Neutrophil (primary cell): ENCODE measurements at regions not wholly inside any gene's neighbourhood (a gene's known extent, or its start where the extent isn't known, plus 50 kb on each side); places are given as distances from the start of the nearest gene placed in this dataset.

ENCODE experiments used
- H3K27ac ChIP-seq: fragments of 200-600 bp; sonication (generic); 2 replicates; pipeline ENCODE4 v1.5.1; 2016; ENCODE audit warnings: mild to moderate bottlenecking, moderate library complexity
- H3K27me3 ChIP-seq: fragments of 200-600 bp; sonication (generic); 2 replicates; pipeline ENCODE4 v1.6.0; 2016; ENCODE audit warnings: mild to moderate bottlenecking
- H3K36me3 ChIP-seq: fragments of 200-600 bp; sonication (generic); 2 replicates; pipeline ENCODE4 v1.5.1; 2017
- H3K4me1 ChIP-seq, 2 experiments: fragments of 200-600 bp in 1 of 2; sonication (generic) in 1 of 2; 1 replicate in 1 of 2; 2 replicates in 1 of 2; pipeline versions ENCODE4 v1.5.1 to v1.6.1; 2013 to 2016; ENCODE audit warnings: low read depth in 1 of 2, low read length in 1 of 2, mild to moderate bottlenecking in 1 of 2, moderate library complexity in 1 of 2; ENCODE audit not compliant: control insufficient read depth in 1 of 2, insufficient read depth in 1 of 2
- H3K4me3 ChIP-seq, 2 experiments: fragments of 200-600 bp in 1 of 2; sonication (generic) in 1 of 2; 1 replicate in 1 of 2; 2 replicates in 1 of 2; pipeline ENCODE4 v1.5.1; 2013 to 2016; ENCODE audit warnings: low read depth in 1 of 2, low read length in 1 of 2, mild to moderate bottlenecking in 1 of 2, moderate library complexity in 1 of 2
- H3K9me3 ChIP-seq: fragments of 200-600 bp; sonication (generic); 2 replicates; pipeline ENCODE4 v1.5.1; 2016
- TF ChIP-seq, protein P1 (sequence below): fragments of 200-600 bp; sonication (generic); IDR thresholded peaks from 2 replicates; pipeline ENCODE4 v1.5.1; 2016; ENCODE audit warnings: antibody characterized with exemption

DNA sequence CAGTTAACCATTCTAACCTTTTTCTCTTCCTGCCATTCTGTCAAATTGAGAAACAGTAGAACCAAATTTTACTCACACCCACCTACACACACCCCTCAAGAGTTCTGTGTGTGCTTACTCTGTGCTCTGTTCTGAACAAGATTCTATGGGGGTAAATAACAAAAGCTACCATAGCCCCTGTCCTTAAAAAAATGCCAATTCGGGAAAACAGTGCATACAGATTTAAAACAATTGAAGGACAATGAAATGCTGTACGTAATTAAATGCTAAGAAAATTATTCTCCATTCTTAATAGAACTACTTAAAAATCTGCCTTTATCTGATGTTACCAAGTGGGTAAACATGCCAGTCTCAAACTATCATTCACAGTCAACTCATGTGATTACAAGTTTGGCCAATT lies 1107.5 kb downstream of the TUSC7 start:
- TF ChIP-seq, protein P1, sequence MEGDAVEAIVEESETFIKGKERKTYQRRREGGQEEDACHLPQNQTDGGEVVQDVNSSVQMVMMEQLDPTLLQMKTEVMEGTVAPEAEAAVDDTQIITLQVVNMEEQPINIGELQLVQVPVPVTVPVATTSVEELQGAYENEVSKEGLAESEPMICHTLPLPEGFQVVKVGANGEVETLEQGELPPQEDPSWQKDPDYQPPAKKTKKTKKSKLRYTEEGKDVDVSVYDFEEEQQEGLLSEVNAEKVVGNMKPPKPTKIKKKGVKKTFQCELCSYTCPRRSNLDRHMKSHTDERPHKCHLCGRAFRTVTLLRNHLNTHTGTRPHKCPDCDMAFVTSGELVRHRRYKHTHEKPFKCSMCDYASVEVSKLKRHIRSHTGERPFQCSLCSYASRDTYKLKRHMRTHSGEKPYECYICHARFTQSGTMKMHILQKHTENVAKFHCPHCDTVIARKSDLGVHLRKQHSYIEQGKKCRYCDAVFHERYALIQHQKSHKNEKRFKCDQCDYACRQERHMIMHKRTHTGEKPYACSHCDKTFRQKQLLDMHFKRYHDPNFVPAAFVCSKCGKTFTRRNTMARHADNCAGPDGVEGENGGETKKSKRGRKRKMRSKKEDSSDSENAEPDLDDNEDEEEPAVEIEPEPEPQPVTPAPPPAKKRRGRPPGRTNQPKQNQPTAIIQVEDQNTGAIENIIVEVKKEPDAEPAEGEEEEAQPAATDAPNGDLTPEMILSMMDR, result no peak
- Histone ChIP-seq H3K9me3 (no peaks in the 10 kb centered on the region), H3K27ac (no peak overlapping the region), H3K36me3 (no peaks in the 10 kb centered on the region), H3K4me1 (no peaks in the 10 kb centered on the region), H3K4me3 (no peak overlapping the region), H3K27me3 (no peaks in the 10 kb centered on the region)

DNA sequence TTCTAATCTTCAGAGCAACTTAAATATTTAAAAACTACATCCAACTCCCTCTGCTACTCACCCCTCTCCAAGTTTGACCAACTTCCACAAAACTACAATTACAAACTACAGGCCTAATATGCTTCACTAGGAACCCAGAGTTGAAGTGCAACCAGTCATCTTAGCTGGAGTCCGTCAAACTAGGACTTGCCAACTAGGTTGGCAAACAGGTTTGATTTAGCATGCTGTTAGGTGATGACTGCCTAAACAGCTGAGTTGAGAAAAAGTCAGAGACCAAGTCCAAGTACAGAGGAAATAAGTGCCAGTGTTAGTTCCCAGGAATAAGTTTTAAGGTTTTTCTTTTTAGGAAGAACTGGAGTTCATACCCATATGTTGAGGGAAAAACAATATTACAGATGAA lies 1109.0 kb downstream of the TUSC7 start:
- Histone ChIP-seq H3K36me3 (no peaks in the 10 kb centered on the region), H3K4me3 (no peak overlapping the region), H3K4me1 (no peaks in the 10 kb centered on the region), H3K27me3 (no peaks in the 10 kb centered on the region), H3K27ac (no peak overlapping the region), H3K9me3 (no peaks in the 10 kb centered on the region)
- TF ChIP-seq, protein P1, result no peak

DNA sequence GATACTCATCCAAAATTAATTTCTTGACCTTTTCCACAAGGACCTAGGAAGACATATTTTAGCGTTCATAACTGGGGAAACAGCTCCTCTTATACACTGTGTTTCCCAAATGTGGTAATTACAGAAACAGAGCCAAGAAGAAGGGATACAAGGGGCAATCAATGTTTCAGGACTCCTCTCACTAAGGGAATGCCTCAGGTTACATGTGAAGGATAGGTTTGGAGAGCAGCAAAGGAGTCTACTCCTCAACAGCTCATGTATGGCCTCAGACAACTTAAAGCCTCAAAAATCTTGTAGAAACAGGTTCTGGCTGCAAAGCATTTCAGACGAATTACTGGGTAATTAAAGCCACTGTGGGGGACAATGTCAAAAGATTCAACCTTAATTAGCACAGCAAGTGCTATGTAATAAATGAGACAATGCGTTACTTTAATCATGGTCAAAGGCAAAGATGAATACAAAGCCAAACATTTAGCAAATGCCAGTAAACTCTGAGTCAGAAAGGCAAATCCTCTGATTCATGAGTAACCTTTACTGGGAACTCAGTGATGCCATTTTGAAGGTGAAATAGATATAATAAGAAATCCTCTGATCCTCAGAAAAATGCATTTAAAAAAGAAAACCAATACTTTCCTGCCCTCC lies 1111.2 kb downstream of the TUSC7 start:
- Histone ChIP-seq H3K27ac (no peak overlapping the region), H3K4me1 (no peaks in the 10 kb centered on the region)
- TF ChIP-seq, protein P1, result no peak

DNA sequence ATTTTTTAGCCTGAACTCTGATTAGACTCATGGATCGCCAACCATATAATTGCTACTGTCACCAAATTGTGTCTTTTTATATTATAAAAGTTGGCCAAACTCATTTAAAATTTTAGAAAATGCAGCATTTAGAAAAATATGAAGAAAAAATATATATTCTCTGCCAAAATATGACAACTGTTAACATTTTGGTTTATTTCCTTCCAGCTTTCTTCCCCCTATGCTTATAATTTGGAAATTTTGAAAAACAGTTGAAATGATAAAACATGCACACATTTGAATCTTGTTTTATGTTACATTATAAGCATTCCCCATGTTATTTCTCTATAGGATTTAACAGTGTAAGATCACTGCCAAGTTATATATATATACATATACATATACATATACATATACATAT lies 1112.8 kb downstream of the TUSC7 start:
- Histone ChIP-seq H3K27ac (no peak overlapping the region), H3K27me3 (no peaks in the 10 kb centered on the region), H3K9me3 (no peaks in the 10 kb centered on the region), H3K4me3 (no peak overlapping the region), H3K36me3 (no peaks in the 10 kb centered on the region), H3K4me1 (no peaks in the 10 kb centered on the region)
- TF ChIP-seq, protein P1, result no peak

More for the DNA sequence above, 1111.2 kb downstream of the TUSC7 start:
- Histone ChIP-seq H3K9me3 (no peaks in the 10 kb centered on the region), H3K36me3 (no peaks in the 10 kb centered on the region), H3K27me3 (no peaks in the 10 kb centered on the region), H3K4me3 (no peak overlapping the region)

DNA sequence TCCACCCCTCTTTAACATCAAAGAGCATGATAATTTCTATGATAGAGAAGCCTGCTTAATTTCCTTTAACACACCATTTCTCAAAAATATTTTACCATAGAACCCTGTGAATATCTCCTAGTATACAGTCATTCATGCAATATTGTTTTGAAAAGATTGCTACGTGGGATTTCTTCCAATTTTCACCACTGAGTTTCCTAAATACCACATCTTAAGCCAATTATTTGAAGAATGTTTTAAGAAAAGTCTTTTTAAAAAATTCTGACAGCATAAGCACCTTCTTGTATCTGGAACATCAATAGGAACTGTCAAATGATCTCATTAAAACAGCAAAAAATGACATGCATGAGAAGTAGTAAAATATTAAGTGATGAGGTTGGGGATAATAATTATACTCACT lies 1126.7 kb downstream of the TUSC7 start:
- Histone ChIP-seq H3K4me3 (no peak overlapping the region), H3K9me3 (no peaks in the 10 kb centered on the region), H3K27ac (no peak overlapping the region), H3K4me1 (no peaks in the 10 kb centered on the region), H3K27me3 (no peaks in the 10 kb centered on the region), H3K36me3 (no peaks in the 10 kb centered on the region)
- TF ChIP-seq, protein P1, result no peak

DNA sequence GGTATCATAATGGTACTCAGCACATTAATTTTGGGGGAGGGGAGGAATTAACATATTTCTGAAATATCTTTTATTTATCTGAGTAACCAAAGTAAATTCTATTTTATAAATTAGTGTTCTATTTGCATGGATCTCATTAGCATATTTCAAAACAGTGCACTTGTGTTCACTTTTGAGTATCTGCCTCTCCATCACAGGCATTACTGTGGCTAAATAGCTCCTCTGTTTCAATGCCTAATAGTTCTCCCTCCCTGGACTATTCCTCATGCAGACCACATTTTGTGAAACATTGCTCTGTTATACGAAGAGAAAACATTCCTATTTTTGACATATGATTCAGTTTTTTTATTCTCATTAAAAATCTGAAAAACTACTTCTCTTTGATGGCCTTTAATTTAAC lies 1127.8 kb downstream of the TUSC7 start:
- Histone ChIP-seq H3K4me1 (no peaks in the 10 kb centered on the region), H3K9me3 (no peaks in the 10 kb centered on the region), H3K27ac (no peak overlapping the region), H3K4me3 (no peak overlapping the region), H3K27me3 (no peaks in the 10 kb centered on the region), H3K36me3 (no peaks in the 10 kb centered on the region)
- TF ChIP-seq, protein P1, result no peak
